ENCODE measurements at regions not wholly inside any gene's neighbourhood (a gene's known extent, or its start where the extent isn't known, plus 50 kb on each side); places are given as distances from the start of the nearest gene placed in this dataset.

DNA sequence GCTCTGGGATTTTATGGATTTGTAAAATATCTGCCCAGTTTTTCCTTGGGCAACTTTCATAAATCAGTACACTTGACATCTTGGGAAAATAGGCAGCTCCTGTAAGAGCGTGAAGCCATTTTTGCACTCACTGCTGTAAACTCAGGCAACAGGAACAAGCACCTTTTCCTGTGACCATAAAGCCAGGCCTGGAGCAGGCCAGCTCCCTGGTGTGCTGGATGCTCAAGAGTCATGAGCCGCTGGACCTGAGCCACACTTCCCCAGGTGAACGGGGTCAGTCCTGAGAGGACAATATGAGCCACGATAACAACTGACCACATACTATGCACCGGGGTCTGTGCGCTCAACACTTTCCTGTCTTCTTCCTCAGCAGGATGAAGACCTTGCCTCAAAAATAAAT lies 158.2 kb downstream of the NUP210 start:
- Histone ChIP-seq H3K9ac (ENCODE audit: extremely low read depth, low read length, poor library complexity, severe bottlenecking) (no peak overlapping the region), H3K27me3 (ENCODE audit: control insufficient read depth, insufficient read depth, low read length, poor library complexity, severe bottlenecking) (no peaks in the 10 kb centered on the region), H3K4me1 (ENCODE audit: control insufficient read depth, insufficient read depth, low read length) (no peaks in the 10 kb centered on the region), H3K9me3 (ENCODE audit: control insufficient read depth, low read length) (no peaks in the 10 kb centered on the region), H3K27ac (ENCODE audit: low read depth, low read length) (no peak overlapping the region), H3K36me3 (ENCODE audit: control insufficient read depth, insufficient read depth, low read length) (no peaks in the 10 kb centered on the region), H3K4me3 (ENCODE audit: low read length) (no peak overlapping the region)
- Mint-ChIP-seq H3K27ac (no peak overlapping the region), H3K4me1 (peaks cover 5% of the 10 kb centered on the region), H3K9me3 (no peaks in the 10 kb centered on the region), H3K4me3 (no peak overlapping the region), H3K27me3 (ENCODE audit: insufficient read depth) (no peaks in the 10 kb centered on the region), H3K36me3 (ENCODE audit: low read depth) (no peaks in the 10 kb centered on the region)
- DNase-seq = no peak
- TF ChIP-seq, protein P1, sequence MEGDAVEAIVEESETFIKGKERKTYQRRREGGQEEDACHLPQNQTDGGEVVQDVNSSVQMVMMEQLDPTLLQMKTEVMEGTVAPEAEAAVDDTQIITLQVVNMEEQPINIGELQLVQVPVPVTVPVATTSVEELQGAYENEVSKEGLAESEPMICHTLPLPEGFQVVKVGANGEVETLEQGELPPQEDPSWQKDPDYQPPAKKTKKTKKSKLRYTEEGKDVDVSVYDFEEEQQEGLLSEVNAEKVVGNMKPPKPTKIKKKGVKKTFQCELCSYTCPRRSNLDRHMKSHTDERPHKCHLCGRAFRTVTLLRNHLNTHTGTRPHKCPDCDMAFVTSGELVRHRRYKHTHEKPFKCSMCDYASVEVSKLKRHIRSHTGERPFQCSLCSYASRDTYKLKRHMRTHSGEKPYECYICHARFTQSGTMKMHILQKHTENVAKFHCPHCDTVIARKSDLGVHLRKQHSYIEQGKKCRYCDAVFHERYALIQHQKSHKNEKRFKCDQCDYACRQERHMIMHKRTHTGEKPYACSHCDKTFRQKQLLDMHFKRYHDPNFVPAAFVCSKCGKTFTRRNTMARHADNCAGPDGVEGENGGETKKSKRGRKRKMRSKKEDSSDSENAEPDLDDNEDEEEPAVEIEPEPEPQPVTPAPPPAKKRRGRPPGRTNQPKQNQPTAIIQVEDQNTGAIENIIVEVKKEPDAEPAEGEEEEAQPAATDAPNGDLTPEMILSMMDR (conservative IDR thresholded peaks at IDR 0.05) = no peak
- 93 to 100% methylated on average over 3 to 6 of the region's 6 CpGs for WGBS, 2 experiments (ENCODE audit: insufficient coverage in 1 of 2, insufficient read length in 1 of 2)

DNA sequence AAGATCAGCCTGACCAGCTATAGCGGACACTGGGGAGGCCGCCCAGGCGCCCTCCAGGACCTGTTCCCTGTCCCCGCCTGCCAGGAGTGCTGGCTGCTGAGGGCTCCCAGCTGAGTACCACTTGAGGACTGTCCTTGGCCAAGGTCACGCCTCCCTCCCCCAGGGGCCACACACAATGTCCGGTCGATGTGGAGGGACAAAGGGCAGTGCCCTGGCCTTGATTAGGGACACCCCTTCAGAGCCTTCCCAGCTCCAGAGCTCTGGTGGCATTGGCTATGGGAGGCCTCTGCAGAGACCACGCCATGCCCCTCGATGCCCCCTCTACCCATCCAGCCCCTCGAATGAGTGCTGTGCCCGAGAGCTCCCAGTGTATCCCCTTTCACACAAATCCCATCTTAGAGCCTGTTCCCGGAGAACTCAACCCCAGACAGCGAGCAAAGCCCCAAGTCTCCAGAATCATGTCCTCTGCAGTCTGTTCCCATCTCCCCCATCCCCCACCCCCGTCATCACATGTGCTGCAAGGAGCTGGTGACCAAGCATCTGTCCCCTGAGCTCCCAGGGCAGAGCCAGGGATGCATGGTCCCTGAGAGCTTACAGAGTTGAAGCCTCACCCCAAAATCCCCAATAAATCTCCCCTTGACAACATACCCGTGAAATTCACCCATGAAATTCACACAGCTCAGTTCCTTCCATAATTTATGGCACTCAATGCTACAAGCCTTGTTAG lies 158.9 kb downstream of the NUP210 start:
- no peaks in the 10 kb centered on the region for H3K4me1 ChIP-seq (ENCODE audit: control insufficient read depth, insufficient read depth, low read length)
- H3K27me3 ChIP-seq (ENCODE audit: control insufficient read depth, insufficient read depth, low read length, poor library complexity, severe bottlenecking) = no peaks in the 10 kb centered on the region
- Mint-ChIP-seq H3K27ac (peak overlapping the region; percentile 17), H3K9me3 (no peaks in the 10 kb centered on the region), H3K4me1 (peaks cover 5% of the 10 kb centered on the region), H3K27me3 (ENCODE audit: insufficient read depth) (no peaks in the 10 kb centered on the region), H3K4me3 (no peak overlapping the region), H3K36me3 (ENCODE audit: low read depth) (no peaks in the 10 kb centered on the region)
- H3K4me3 ChIP-seq (ENCODE audit: low read length) = no peak overlapping the region
- TF ChIP-seq, protein P1 (conservative IDR thresholded peaks at IDR 0.05) = no peak
- H3K27ac ChIP-seq (ENCODE audit: low read depth, low read length) = no peak overlapping the region
- no peaks in the 10 kb centered on the region for H3K9me3 ChIP-seq (ENCODE audit: control insufficient read depth, low read length)
- WGBS, 2 experiments (ENCODE audit: insufficient coverage in 1 of 2, insufficient read length in 1 of 2) = 90 to 91% methylated on average over 7 to 15 of the region's 15 CpGs
- H3K9ac ChIP-seq (ENCODE audit: extremely low read depth, low read length, poor library complexity, severe bottlenecking) = no peak overlapping the region
- H3K36me3 ChIP-seq (ENCODE audit: control insufficient read depth, insufficient read depth, low read length) = no peaks in the 10 kb centered on the region
- DNase-seq = no peak

DNA sequence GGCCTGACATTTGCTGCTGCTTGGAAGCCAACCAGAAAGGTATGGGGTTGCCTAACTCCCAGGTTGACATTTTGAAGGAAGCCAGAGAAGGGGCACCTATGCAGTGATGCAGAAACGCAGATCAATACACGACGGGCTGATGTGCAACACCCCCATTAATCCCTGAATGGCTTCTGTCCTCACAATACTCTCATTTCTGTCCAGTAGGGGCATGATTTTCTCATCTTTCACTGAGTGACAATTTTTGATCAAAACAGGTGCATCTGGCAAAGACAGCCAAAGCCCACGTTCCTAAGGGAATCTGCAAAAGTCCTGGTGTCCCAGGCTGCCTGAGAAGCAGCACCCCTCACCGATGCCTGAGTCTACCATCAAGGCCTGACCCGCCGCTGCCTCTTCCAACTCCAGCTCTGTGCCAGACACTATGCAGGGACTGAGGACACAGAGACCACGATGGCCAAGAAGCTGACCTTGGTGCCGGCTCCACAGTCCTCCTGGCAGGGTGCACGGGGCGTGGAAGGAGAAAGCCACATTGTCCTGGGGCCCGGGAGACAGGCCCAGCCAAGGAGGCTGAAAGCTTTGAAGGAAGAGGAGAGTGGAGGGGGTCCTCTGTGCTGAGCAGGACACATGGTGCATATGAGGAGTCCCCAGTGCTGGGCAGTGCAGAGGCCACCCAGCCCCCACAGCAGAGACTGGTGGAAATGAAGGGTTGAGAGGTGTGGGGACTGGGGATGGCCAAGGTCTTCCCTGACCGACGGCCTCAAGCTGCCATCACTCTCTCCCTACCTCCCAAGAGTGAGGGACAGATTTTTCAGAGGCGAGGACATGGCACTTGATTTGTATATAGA lies 159.6 kb downstream of the NUP210 start:
- H3K9ac ChIP-seq (ENCODE audit: extremely low read depth, low read length, poor library complexity, severe bottlenecking) = no peak overlapping the region
- Mint-ChIP-seq H3K36me3 (ENCODE audit: low read depth) (no peaks in the 10 kb centered on the region), H3K4me1 (peaks cover 5% of the 10 kb centered on the region), H3K27ac (no peak overlapping the region), H3K9me3 (no peaks in the 10 kb centered on the region), H3K4me3 (no peak overlapping the region), H3K27me3 (ENCODE audit: insufficient read depth) (no peaks in the 10 kb centered on the region)
- H3K27ac ChIP-seq (ENCODE audit: low read depth, low read length) = no peak overlapping the region
- H3K4me3 ChIP-seq (ENCODE audit: low read length) = no peak overlapping the region
- no peak for DNase-seq
- TF ChIP-seq, protein P1 (conservative IDR thresholded peaks at IDR 0.05) = no peak
- no peaks in the 10 kb centered on the region for H3K36me3 ChIP-seq (ENCODE audit: control insufficient read depth, insufficient read depth, low read length)
- WGBS, 2 experiments (ENCODE audit: insufficient coverage in 1 of 2, insufficient read length in 1 of 2) = 93 to 94% methylated on average over 15 of the region's 15 CpGs
- no peaks in the 10 kb centered on the region for H3K4me1 ChIP-seq (ENCODE audit: control insufficient read depth, insufficient read depth, low read length)
- H3K9me3 ChIP-seq (ENCODE audit: control insufficient read depth, low read length) = no peaks in the 10 kb centered on the region
- no peaks in the 10 kb centered on the region for H3K27me3 ChIP-seq (ENCODE audit: control insufficient read depth, insufficient read depth, low read length, poor library complexity, severe bottlenecking)

All from endodermal cell (in vitro differentiated cells).